NCI-H146 treated with DMSO at 0.1 percent for 48 hours (cell line): ENCODE measurements at regions not wholly inside any gene's neighbourhood (a gene's known extent, or its start where the extent isn't known, plus 50 kb on each side); places are given as distances from the start of the nearest gene placed in this dataset.
"Not testable (repeated sequence)": the region's sequence is repeated elsewhere in the genome, so short reads cannot be mapped to it uniquely, and the experiment has no call there.

Experiments
- DNase-seq: peaks from one replicate; lab custom pipeline; 2025; ENCODE audit not compliant: unreplicated experiment; lab: John Stamatoyannopoulos, UW

- DNase-seq: no peak
Measured at GRCh38 chr11:81802591-81802990, 931.1 kb downstream of the FAM181B start.

- DNase-seq: no peak
Measured at GRCh38 chr11:81792416-81792815, 941.2 kb downstream of the FAM181B start.

GRCh38 chr11:81787584-81788049 is 946.0 kb downstream of the FAM181B start:
- DNase-seq: no peak

GRCh38 chr11:81772166-81772565 is 961.5 kb downstream of the FAM181B start:
- no peak for DNase-seq

- not testable (repeated sequence) for DNase-seq
Measured at GRCh38 chr11:81769906-81770305, 963.8 kb downstream of the FAM181B start.

GRCh38 chr11:81756864-81757595 is 976.6 kb downstream of the FAM181B start:
- no peak for DNase-seq

- DNase-seq: no peak
Measured at GRCh38 chr11:81749245-81749644, 984.4 kb downstream of the FAM181B start.

- no peak for DNase-seq
Measured at GRCh38 chr11:81744336-81745116, 989.1 kb downstream of the FAM181B start.

- DNase-seq: no peak
Measured at GRCh38 chr11:81725701-81726100, 1008.0 kb downstream of the FAM181B start.

- DNase-seq: no peak
Measured at GRCh38 chr11:81717695-81718094, 1016.0 kb downstream of the FAM181B start.

GRCh38 chr11:81707881-81708280 is 1025.8 kb downstream of the FAM181B start:
- DNase-seq: no peak

- DNase-seq: no peak
Measured at GRCh38 chr11:81705283-81705682, 1028.4 kb downstream of the FAM181B start.

- DNase-seq: no peak
Measured at GRCh38 chr11:81700076-81700475, 1033.6 kb downstream of the FAM181B start.

GRCh38 chr11:81687057-81687456 is 1046.6 kb downstream of the FAM181B start:
- no peak for DNase-seq

GRCh38 chr11:81674211-81674610 is 1059.5 kb downstream of the FAM181B start:
- no peak for DNase-seq

- no peak for DNase-seq
Measured at GRCh38 chr11:81673001-81673400, 1060.7 kb downstream of the FAM181B start.

GRCh38 chr11:81669935-81670543 is 1063.6 kb downstream of the FAM181B start:
- no peak for DNase-seq

- no peak for DNase-seq
Measured at GRCh38 chr11:81658722-81659121, 1074.9 kb downstream of the FAM181B start.

GRCh38 chr11:81655351-81655750 is 1078.3 kb downstream of the FAM181B start:
- DNase-seq: no peak

GRCh38 chr11:81647374-81647773 is 1086.3 kb downstream of the FAM181B start:
- no peak for DNase-seq

- peak; percentile 12 for DNase-seq
Measured at GRCh38 chr11:81644239-81644840, 1089.3 kb downstream of the FAM181B start.
